ENCODE measurements at regions not wholly inside any gene's neighbourhood (a gene's known extent, or its start where the extent isn't known, plus 50 kb on each side); places are given as distances from the start of the nearest gene placed in this dataset.

DNA sequence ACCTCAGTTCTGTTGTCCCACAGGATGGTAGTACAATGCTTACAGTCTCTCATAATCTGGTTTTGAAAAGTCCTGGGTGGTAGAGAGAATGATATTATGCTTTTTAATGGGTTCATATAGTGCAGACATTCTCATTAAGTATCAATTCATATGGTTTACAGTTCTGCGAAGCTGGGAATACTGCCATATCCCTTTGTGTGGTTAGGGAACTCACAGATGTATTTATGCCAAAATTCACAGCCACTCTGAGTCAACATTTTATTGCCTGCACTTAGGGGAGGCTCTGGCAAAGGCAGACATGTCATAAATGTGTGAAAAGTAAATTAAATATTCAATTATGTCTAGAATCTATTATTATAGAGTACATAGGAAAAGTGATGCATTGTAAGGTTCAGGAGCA, 808.2 kb downstream of the SUCLG1 start:
- Histone ChIP-seq H3K4me3 (no peak overlapping the region), H4K20me1 (ENCODE audit: insufficient read depth) (no peaks in the 10 kb centered on the region), H3K4me2 (ENCODE audit: unreplicated experiment) (no peak overlapping the region), H2AFZ (no peak overlapping the region), H3K9me3 (ENCODE audit: low read depth) (no peaks in the 10 kb centered on the region), H3K79me2 (ENCODE audit: insufficient read depth) (no peaks in the 10 kb centered on the region), H3K27me3 (replicated peaks; ENCODE audit: insufficient read depth) (no peaks in the 10 kb centered on the region), H3K9ac (no peak overlapping the region), H3K27ac (no peak overlapping the region), H3K36me3 (ENCODE audit: low read depth) (no peaks in the 10 kb centered on the region), H3F3A (ENCODE audit: insufficient read depth) (no peaks in the 10 kb centered on the region), H3K4me1 (ENCODE audit: insufficient read depth) (peaks cover 6% of the 10 kb centered on the region; the same call in 1 of the 2 replicates), H3K9me2 (ENCODE audit: insufficient read depth) (no peaks in the 10 kb centered on the region)
- no peak for TF ChIP-seq EZH2 (IDR thresholded peaks at IDR 0.05; ENCODE audit: insufficient read depth, poor library complexity, severe bottlenecking)
- TF ChIP-seq EZH2phosphoT487 (IDR thresholded peaks at IDR 0.05; ENCODE audit: insufficient read depth, low read depth) = no peak
- 23 to 44% methylated on average over 1 of the region's 1 CpG for WGBS, 2 experiments (ENCODE audit: low coverage in 1 of 2, low lambda C conversion rate in 2 of 2, missing lambda C conversion rate in 2 of 2)
- in situ Hi-C loops (cut with MboI) = no loop called here
- DNase-seq = peak; percentile 61

DNA sequence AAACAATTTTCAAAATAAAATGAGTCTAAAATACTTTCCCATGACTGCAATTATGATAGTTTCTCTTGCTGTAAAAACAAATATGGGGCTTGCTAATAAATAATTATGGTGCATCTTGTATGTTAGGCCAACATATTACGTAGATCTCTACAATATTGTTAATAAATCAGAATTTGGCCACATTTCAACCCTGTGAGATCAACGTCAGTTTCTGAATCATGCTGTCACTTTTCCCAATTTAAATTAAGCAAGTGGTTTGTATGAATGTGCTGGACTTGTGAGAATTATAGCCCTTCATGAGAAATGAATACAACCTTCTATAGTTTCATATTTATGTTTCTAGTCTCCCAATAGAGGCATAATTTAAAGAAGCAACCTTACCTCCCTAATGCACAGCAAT, 808.9 kb downstream of the SUCLG1 start:
- Histone ChIP-seq H4K20me1 (ENCODE audit: insufficient read depth) (no peaks in the 10 kb centered on the region), H3K4me3 (no peak overlapping the region), H3K36me3 (ENCODE audit: low read depth) (no peaks in the 10 kb centered on the region), H3K9me3 (ENCODE audit: low read depth) (no peaks in the 10 kb centered on the region), H3K27ac (no peak overlapping the region), H2AFZ (0 out of 2 replicates have a peak overlapping the region, but pooled peaks have one; percentile 25), H3K9me2 (ENCODE audit: insufficient read depth) (no peaks in the 10 kb centered on the region), H3K27me3 (replicated peaks; ENCODE audit: insufficient read depth) (no peaks in the 10 kb centered on the region), H3K4me1 (ENCODE audit: insufficient read depth) (peaks cover 6% of the 10 kb centered on the region; the same call in 1 of the 2 replicates), H3K79me2 (ENCODE audit: insufficient read depth) (no peaks in the 10 kb centered on the region), H3K9ac (no peak overlapping the region), H3F3A (ENCODE audit: insufficient read depth) (no peaks in the 10 kb centered on the region), H3K4me2 (ENCODE audit: unreplicated experiment) (no peak overlapping the region)
- WGBS, 2 experiments (ENCODE audit: low coverage in 1 of 2, low lambda C conversion rate in 2 of 2, missing lambda C conversion rate in 2 of 2) = 13 to 25% methylated on average over 2 of the region's 2 CpGs
- no peak for TF ChIP-seq EZH2 (IDR thresholded peaks at IDR 0.05; ENCODE audit: insufficient read depth, poor library complexity, severe bottlenecking)
- TF ChIP-seq EZH2phosphoT487 (IDR thresholded peaks at IDR 0.05; ENCODE audit: insufficient read depth, low read depth) = no peak
- in situ Hi-C loops (cut with MboI) = no loop called here
- peak; percentile 22 for DNase-seq

DNA sequence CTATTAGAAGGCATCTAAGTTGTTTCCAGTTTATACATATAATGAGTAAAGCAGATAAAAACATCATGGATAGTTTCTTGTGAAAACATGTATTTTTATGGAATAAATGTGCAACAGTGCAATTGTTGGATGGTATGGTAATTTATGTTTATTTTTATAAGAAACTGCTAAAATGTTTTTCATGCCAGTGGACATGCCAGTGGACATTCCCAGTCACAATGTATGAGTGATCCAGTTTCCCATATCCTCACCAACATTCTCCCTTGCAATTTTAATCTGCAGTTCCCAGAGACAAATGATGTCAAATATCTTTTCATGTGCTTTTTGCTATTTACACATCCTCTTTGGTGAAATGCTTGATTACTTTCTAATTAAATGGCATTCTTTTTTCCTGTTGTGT, 818.6 kb downstream of the SUCLG1 start:
- Histone ChIP-seq H3K27me3 (replicated peaks; ENCODE audit: insufficient read depth) (no peaks in the 10 kb centered on the region), H3F3A (ENCODE audit: insufficient read depth) (no peaks in the 10 kb centered on the region), H3K79me2 (ENCODE audit: insufficient read depth) (no peaks in the 10 kb centered on the region), H2AFZ (no peak overlapping the region), H3K36me3 (ENCODE audit: low read depth) (no peaks in the 10 kb centered on the region), H3K9me2 (ENCODE audit: insufficient read depth) (no peaks in the 10 kb centered on the region; the same call in 1 of the 2 replicates), H3K4me2 (ENCODE audit: unreplicated experiment) (no peak overlapping the region), H3K9me3 (ENCODE audit: low read depth) (peaks cover 3% of the 10 kb centered on the region), H3K4me1 (ENCODE audit: insufficient read depth) (no peaks in the 10 kb centered on the region), H3K9ac (no peak overlapping the region), H3K27ac (no peak overlapping the region), H4K20me1 (ENCODE audit: insufficient read depth) (no peaks in the 10 kb centered on the region), H3K4me3 (no peak overlapping the region)
- TF ChIP-seq EZH2phosphoT487 (IDR thresholded peaks at IDR 0.05; ENCODE audit: insufficient read depth, low read depth) (no peak), EZH2 (IDR thresholded peaks at IDR 0.05; ENCODE audit: insufficient read depth, poor library complexity, severe bottlenecking) (no peak)
- no peak for DNase-seq
- in situ Hi-C loops (cut with MboI) = no loop called here

DNA sequence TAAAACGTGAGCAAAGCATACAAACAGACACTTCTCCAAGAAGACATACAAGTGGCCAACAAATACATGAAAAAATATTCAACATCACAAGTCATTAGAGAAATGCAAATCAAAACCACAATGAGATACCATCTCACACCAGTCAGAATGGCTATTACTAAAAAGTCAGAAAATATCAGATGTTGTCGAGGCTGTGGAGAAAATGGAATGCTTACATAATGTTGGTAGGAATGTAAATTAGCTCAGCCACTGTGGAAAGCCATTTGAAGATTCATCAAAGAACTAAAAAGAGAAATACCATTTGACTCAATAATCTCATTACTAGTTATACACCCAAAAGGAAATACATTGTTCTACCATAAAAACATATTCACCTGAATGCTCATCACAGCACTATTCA, 825.7 kb downstream of the SUCLG1 start:
- peak; percentile 37 for DNase-seq
- H3K4me1 ChIP-seq (ENCODE audit: insufficient read depth) = no peaks in the 10 kb centered on the region
- TF ChIP-seq EZH2phosphoT487 (IDR thresholded peaks at IDR 0.05; ENCODE audit: insufficient read depth, low read depth) (no peak), EZH2 (IDR thresholded peaks at IDR 0.05; ENCODE audit: insufficient read depth, poor library complexity, severe bottlenecking) (no peak)
- H3K9ac ChIP-seq = no peak overlapping the region
- H3K9me3 ChIP-seq (ENCODE audit: low read depth) = peaks cover under 1% of the 10 kb centered on the region
- WGBS, 2 experiments (ENCODE audit: low coverage in 1 of 2, low lambda C conversion rate in 2 of 2, missing lambda C conversion rate in 2 of 2) = 0 to 7% methylated on average over 2 of the region's 2 CpGs
- in situ Hi-C loops (cut with MboI) = no loop called here
- no peak overlapping the region for H3K4me3 ChIP-seq
- no peaks in the 10 kb centered on the region for H3F3A ChIP-seq (ENCODE audit: insufficient read depth)
- no peaks in the 10 kb centered on the region for H3K27me3 ChIP-seq (replicated peaks; ENCODE audit: insufficient read depth)
- H3K4me2 ChIP-seq (ENCODE audit: unreplicated experiment) = no peak overlapping the region
- no peaks in the 10 kb centered on the region for H3K79me2 ChIP-seq (ENCODE audit: insufficient read depth)
- H4K20me1 ChIP-seq (ENCODE audit: insufficient read depth) = no peaks in the 10 kb centered on the region
- no peaks in the 10 kb centered on the region for H3K36me3 ChIP-seq (ENCODE audit: low read depth)
- no peak overlapping the region for H2AFZ ChIP-seq
- H3K9me2 ChIP-seq (ENCODE audit: insufficient read depth) = no peaks in the 10 kb centered on the region
- H3K27ac ChIP-seq = no peak overlapping the region

DNA sequence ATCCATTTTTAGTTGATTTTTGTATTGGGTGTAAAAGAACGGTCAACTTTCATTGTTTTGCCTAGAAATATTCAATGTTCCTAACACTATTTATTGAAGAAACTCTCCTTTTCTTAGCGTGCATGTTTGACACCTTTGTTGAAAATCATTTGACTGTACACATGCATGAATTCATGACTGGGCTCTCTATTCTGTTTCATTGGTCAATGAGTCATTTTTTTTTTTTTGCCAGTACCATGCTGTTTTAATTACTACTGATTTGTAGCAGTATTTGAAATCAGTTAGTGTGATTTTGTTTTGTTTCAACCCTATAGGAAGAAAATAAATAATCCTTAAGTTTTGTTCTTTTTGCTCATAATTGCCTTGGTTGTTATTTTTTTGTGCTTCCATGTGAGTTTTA, 828.7 kb downstream of the SUCLG1 start:
- Histone ChIP-seq H3K79me2 (ENCODE audit: insufficient read depth) (no peaks in the 10 kb centered on the region), H3K27ac (no peak overlapping the region), H3K36me3 (ENCODE audit: low read depth) (no peaks in the 10 kb centered on the region), H3K9me3 (ENCODE audit: low read depth) (no peaks in the 10 kb centered on the region), H3K9me2 (ENCODE audit: insufficient read depth) (no peaks in the 10 kb centered on the region), H4K20me1 (ENCODE audit: insufficient read depth) (no peaks in the 10 kb centered on the region), H3K4me2 (ENCODE audit: unreplicated experiment) (no peak overlapping the region), H2AFZ (no peak overlapping the region), H3K27me3 (replicated peaks; ENCODE audit: insufficient read depth) (no peaks in the 10 kb centered on the region), H3K4me1 (ENCODE audit: insufficient read depth) (no peaks in the 10 kb centered on the region), H3K4me3 (no peak overlapping the region), H3K9ac (no peak overlapping the region), H3F3A (ENCODE audit: insufficient read depth) (no peaks in the 10 kb centered on the region)
- 30 to 31% methylated on average over 2 of the region's 2 CpGs for WGBS, 2 experiments (ENCODE audit: low coverage in 1 of 2, low lambda C conversion rate in 2 of 2, missing lambda C conversion rate in 2 of 2)
- TF ChIP-seq EZH2phosphoT487 (IDR thresholded peaks at IDR 0.05; ENCODE audit: insufficient read depth, low read depth) (no peak), EZH2 (IDR thresholded peaks at IDR 0.05; ENCODE audit: insufficient read depth, poor library complexity, severe bottlenecking) (no peak)
- peak; percentile 39 for DNase-seq
- in situ Hi-C loops (cut with MboI) = no loop called here

Data from GM23248 (cell line).